ENCODE measurements at regions not wholly inside any gene's neighbourhood (a gene's known extent, or its start where the extent isn't known, plus 50 kb on each side); places are given as distances from the start of the nearest gene placed in this dataset.
"Not testable (repeated sequence)": the region's sequence is repeated elsewhere in the genome, so short reads cannot be mapped to it uniquely, and the experiment has no call there.

DNA sequence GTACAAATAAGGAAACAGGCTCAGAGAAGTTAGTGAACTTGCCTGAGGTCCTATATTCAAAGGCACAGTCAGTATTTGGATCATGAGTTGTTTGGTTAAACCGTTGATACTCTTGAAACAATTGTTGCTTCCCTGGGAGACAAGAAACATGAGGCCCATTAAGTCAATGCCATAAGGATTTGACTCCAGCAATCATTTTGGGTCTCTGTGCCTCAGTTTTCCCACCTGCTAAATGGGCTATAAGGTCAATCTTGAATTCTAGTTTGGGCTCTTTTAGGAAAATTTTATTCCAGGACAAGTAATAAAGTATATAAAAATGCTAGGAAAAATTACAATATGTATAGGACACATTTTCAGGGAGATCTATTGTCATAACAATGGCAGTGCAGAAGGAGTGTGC, 202.1 kb downstream of the TMEM26 start:
- no peak overlapping the region for H3K27ac Mint-ChIP-seq
- DNase-seq (ENCODE audit: low spot score in 2 of 2) = no peak
- peaks cover 0 to 9% of the 10 kb centered on the region in 2 donors for H3K36me3 Mint-ChIP-seq
- no peak for ATAC-seq
- H3K9me3 Mint-ChIP-seq = peaks cover 11 to 12% of the 10 kb centered on the region in 2 donors

DNA sequence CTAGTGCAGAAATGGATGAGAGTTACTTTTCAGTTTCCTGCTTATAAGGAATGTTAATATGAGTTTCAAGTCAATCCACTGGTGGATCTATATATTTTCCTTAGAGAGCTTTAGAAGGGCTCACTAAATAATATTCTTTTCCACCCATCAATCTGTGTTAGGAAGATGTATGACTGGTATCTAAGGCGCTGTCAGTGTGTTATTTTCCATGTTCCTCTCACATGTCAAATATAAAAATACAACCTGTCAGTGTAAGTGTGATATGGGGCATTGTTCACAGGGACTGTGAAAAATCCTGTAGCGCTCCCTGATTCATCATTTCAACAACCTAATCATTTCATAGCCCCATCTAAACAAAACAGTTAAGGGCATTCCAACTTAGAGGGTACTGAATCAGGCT, 203.1 kb downstream of the TMEM26 start:
- peaks cover 0 to 3% of the 10 kb centered on the region in 2 donors for H3K36me3 Mint-ChIP-seq
- DNase-seq (ENCODE audit: low spot score in 2 of 2) (no peak), ATAC-seq (no peak)
- H3K27ac Mint-ChIP-seq = no peak overlapping the region
- H3K9me3 Mint-ChIP-seq = peaks cover 6 to 8% of the 10 kb centered on the region in 2 donors

DNA sequence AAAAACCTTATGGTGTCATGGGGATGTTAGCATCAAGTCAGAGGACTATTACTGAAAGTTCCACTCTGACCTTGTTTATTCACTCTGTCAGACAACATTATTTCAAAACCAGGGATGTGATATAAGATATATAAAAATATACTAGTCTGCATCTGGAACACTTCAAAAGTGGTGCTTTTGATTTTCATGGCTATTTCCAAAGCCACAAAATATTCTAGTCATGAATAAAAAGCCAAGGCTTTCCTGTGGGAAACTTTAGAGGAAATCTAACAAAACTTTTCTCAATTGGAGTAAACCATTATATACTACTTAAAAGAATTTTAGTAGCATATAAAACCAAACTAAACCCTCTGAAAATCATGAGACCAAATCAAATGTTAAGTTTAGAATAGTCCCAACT, 205.2 kb downstream of the TMEM26 start:
- ATAC-seq = no peak
- Mint-ChIP-seq H3K36me3 (no peaks in the 10 kb centered on the region), H3K27ac (no peak overlapping the region), H3K9me3 (no peaks in the 10 kb centered on the region)
- DNase-seq (ENCODE audit: low spot score in 2 of 2) = no peak

DNA sequence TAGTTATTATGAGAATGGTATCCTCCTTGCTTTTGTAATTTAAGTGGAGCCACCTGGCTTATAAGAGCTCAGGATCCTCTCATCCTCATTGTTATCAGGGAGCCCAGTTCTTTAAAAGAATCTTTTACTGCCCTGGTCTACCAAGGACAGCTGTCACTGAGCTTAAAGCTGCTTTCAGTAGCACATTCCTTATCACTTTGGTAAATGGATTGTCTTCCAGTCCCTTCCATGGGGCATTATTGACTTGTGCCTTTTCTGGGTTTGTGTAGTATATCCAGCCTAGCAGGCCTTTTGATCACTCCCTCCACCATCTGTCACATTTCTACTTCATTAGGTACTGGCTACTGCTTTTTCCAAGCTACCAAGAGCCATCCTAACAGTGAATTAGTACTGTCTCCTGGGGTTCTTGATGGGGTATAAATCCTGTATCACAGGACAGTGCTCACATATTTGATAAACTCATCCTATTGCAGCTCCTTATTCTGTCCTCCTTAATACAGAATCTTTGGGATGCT, 208.9 kb downstream of the TMEM26 start:
- H3K27ac Mint-ChIP-seq = no peak overlapping the region
- ATAC-seq (no peak), DNase-seq (ENCODE audit: low spot score in 2 of 2) (no peak)
- no peaks in the 10 kb centered on the region for H3K9me3 Mint-ChIP-seq
- H3K36me3 Mint-ChIP-seq = no peaks in the 10 kb centered on the region

DNA sequence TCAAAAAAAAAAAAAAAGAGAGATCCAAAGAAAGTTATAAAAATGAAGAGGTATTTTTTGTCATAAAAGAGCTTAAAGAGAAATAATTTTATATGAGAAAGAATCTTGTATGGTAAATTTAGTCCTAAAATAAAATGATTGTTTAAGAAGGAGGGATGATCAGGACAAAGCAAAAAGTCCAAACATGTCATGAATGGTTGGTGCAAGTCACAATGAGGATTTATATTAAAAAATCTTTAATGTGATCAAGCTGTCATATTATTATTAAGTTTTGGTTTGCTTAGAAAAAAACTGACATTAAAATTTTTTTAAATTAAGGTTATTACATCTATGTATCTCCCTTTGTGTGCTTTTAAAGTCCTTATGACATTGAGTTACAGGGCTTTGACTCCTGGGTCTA, 220.4 kb downstream of the TMEM26 start:
- ATAC-seq (no peak), DNase-seq (ENCODE audit: low spot score in 2 of 2) (no peak)
- H3K27ac Mint-ChIP-seq = no peak overlapping the region
- H3K36me3 Mint-ChIP-seq = peaks cover 0 to 7% of the 10 kb centered on the region in 2 donors
- peaks cover 0 to 5% of the 10 kb centered on the region in 2 donors for H3K9me3 Mint-ChIP-seq

DNA sequence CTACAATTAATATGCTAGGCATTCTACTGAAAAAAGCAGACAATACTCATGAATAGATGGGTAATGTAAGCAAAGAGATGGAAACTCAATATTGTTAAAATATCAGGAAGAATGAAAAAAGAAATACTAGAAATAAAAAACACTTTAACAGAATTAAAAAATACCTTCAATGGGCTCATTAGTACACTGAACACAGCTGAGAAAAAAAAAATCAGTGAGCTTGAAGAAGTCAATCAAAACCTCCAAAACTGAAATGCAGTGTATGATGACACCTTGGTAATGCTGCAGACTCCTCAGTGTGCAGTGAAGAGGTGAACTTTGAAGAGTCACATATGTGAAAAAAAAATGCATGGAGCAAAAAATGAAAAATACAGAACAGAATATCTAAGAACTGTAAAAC, 227.2 kb downstream of the TMEM26 start:
- Mint-ChIP-seq H3K36me3 (peaks cover 5 to 7% of the 10 kb centered on the region in 2 donors), H3K27ac (no peak overlapping the region), H3K9me3 (peaks cover 14 to 21% of the 10 kb centered on the region in 2 donors)
- no peak for DNase-seq (ENCODE audit: low spot score in 2 of 2)
- ATAC-seq = no peak

DNA sequence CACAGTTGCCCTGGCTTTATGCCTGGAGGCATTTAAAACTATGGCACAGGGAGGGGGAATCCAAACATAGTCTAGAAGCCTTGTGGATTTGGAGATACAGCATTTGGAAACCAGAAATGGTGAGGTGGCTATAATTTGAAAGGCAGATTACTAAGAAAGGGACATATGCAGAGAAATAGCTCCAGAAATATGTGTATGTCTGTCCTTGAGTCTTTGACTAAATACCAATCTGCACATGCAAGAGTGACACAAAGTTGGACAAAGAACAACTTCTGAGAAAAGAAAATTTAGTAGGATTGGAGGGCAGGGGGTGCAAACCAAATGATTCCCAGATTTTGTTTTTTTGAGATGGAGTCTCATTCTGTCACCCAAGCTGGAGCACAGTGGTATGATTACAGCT, 229.6 kb downstream of the TMEM26 start:
- Mint-ChIP-seq H3K9me3 (peaks cover 14 to 21% of the 10 kb centered on the region in 2 donors), H3K36me3 (peaks cover 4 to 5% of the 10 kb centered on the region in 2 donors), H3K27ac (no peak overlapping the region)
- DNase-seq (ENCODE audit: low spot score in 2 of 2) = no peak
- no peak for ATAC-seq

DNA sequence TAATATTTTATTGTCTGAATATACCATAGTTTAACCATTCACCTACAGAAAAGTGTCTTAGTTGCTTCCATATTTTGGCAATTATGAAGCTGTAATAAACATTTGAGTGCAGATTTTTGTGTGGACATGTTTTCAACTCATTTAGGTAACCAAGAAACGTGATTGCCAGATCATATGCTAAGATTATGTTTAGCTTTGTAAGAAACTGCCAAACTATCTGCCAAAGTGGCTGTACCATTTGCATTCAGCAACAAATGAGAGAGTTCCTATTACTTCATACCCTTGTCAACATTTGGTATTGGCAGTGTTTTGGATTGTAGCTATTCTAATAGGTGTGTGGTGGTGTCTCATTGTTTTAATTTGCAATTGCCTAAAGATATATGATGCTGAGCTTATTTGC, 233.5 kb downstream of the TMEM26 start:
- Mint-ChIP-seq H3K9me3 (peaks cover 4 to 5% of the 10 kb centered on the region in 2 donors), H3K36me3 (no peaks in the 10 kb centered on the region), H3K27ac (no peak overlapping the region)
- no peak for ATAC-seq
- DNase-seq (ENCODE audit: low spot score in 2 of 2) = no peak

DNA sequence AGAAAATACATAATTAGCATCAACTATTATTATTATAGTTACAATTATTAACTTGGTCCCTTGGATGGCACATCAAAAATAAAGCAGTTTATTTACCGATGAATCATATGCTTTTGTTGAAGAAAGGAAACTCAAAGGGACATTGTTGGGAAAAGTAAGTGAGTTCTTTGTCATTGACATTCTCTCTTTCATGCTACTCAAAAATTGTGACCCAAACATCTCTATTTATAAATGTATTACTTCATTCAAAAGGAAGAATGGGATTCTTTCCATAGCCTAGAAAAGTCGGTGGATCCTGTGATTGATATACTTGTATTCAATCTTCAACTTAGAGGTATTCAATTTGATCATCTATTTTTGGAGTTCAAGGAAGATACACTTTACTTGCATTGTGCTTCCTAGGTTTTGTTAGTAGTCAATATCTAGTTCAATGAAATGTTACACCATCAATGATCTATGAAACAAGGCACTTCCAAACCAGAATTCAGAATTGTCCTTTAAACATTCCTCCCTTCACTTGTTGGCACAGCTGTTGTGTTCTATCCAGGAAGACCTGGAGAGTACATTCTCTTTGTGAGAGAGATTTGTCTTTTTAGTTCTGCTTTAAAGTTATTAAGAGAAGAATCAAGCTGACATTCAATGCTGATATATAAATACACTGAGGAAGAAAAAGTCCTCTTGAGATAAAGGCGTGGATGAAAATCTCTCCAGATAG, 235.2 kb downstream of the TMEM26 start:
- ATAC-seq (no peak), DNase-seq (ENCODE audit: low spot score in 2 of 2) (no peak)
- no peak overlapping the region for H3K27ac Mint-ChIP-seq
- no peaks in the 10 kb centered on the region for H3K36me3 Mint-ChIP-seq
- H3K9me3 Mint-ChIP-seq = no peaks in the 10 kb centered on the region

DNA sequence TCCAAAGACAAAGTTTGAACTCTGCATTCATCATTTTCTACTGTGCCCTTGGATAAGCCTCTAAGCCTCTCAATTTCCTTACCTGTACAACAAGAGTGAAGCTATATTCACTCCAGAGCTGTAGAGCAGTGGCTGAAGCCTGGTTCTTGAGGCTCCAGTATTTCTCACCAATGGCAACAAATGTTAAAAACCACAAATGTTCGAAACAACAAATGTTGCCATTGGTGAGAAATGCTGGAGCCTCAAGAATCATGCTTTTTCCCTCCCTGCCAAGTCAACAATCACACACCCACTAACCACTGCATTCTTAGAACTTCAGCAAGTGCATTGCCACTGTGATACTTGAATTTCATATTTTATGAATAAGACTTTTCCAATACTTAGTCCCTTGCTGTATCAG, 237.9 kb downstream of the TMEM26 start:
- DNase-seq (ENCODE audit: low spot score in 2 of 2) (no peak), ATAC-seq (no peak)
- Mint-ChIP-seq H3K36me3 (no peaks in the 10 kb centered on the region), H3K27ac (no peak overlapping the region), H3K9me3 (no peaks in the 10 kb centered on the region)

DNA sequence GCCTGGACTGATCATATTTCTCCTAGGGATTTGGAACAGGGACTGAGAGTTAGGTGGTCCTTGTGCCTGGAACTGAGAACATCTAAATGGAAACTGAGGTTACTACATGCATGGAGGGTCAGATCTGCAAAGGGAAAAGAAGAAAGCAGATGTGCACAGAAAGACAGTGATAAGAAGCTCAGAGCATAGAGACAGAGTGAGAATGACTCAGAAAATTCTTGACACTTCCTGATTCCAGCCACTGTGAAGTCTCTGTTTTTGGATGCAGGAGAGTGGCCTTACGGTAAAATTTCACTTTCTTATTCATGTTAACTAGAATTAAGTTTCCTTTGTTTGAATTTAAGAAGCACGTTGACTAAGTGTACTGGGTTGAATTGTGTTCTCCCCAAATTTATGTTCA, 241.7 kb downstream of the TMEM26 start:
- Mint-ChIP-seq H3K36me3 (no peaks in the 10 kb centered on the region), H3K27ac (no peak overlapping the region), H3K9me3 (no peaks in the 10 kb centered on the region)
- DNase-seq (ENCODE audit: low spot score in 2 of 2) = no peak
- no peak for ATAC-seq

DNA sequence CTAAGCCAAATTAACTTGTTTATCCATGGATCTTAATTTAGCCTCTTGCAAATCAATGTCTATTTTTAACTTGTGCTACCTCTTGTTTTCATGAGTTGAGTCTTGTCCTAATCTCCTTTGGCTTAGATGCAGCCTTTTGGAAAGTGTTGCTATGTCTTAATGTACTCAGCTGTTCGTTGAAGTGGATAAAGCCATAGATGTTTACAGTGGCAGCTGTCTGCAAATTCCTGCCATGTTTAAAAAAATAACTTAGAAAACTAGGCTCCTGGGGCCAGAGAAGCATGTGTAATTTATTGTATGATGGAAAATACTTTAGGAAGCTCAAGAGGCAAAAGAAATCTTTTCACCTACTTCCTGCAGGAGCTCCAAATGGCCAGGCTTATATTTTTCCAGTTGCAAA, 253.1 kb upstream of the RHOBTB1 start:
- no peak for DNase-seq (ENCODE audit: low spot score in 2 of 2)
- Mint-ChIP-seq H3K9me3 (peaks cover 9% of the 10 kb centered on the region in 2 donors), H3K27ac (no peak overlapping the region), H3K36me3 (peaks cover 0 to 9% of the 10 kb centered on the region in 2 donors)
- ATAC-seq = no peak

DNA sequence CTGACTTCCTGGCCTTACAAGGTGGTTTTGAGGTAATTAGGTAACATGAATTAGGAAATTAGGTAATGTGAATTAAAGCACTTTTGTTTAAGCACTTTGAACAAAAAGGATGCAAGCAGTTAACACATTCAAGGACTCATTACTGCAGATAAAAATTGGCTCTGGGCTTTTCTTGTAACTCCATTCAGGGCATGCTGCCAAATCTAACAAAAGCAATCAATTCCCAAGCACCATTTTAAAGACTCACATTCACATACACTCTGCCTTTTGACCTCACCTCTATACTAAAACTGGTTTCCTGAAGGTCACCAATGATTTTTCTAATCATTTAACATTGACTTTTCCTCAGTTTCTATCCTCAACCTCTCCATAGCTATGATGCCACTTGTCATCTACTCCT, 251.2 kb upstream of the RHOBTB1 start:
- DNase-seq (ENCODE audit: low spot score in 2 of 2) (no peak), ATAC-seq (no peak)
- Mint-ChIP-seq H3K9me3 (peaks cover 9% of the 10 kb centered on the region in 2 donors), H3K27ac (no peak overlapping the region), H3K36me3 (peaks cover 0 to 9% of the 10 kb centered on the region in 2 donors)

DNA sequence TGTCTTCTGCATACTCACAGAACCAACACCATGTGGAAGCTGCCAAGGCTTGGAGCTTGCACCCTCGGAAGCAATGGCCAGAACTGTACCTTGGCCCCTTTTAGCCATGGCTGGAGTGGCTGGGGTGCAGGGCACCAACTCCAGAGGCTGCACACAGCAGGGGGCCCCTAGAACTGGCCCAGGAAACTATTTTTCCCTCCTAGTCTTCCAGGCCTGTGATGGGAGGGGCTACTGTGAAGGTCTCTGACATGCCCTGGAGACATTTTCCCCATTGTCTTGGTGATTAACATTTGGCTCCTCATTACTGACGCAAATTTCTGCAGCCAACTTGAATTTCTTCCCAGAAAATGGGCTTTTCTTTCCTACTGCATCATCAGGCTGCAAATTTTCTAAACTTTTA, 248.6 kb upstream of the RHOBTB1 start:
- not testable (repeated sequence) for H3K36me3 Mint-ChIP-seq; DNase-seq (ENCODE audit: low spot score in 2 of 2); ATAC-seq; H3K9me3 Mint-ChIP-seq; H3K27ac Mint-ChIP-seq

DNA sequence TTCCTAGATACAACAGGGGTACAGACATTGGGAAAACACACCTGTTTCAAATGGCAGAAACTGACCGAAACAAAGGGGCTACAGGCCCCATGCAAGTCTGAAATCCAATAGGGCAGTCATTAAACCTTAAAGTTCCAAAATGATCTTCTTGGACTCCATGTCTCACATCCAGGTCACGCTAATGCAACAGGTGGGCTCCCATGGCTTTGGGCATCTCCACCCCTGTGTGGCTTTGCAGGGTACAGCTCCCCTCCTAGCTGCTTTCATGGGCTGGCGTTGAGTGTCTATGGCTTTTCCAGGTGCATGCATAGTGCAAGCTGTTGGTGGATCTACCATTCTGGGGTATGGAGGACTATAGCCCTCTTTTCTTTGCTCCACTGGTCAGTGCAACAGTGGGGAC, 248.1 kb upstream of the RHOBTB1 start:
- no peak for ATAC-seq
- peaks cover 9% of the 10 kb centered on the region in 2 donors for H3K9me3 Mint-ChIP-seq
- DNase-seq (ENCODE audit: low spot score in 2 of 2) = no peak
- H3K36me3 Mint-ChIP-seq = peaks cover 0 to 9% of the 10 kb centered on the region in 2 donors
- H3K27ac Mint-ChIP-seq = no peak overlapping the region

DNA sequence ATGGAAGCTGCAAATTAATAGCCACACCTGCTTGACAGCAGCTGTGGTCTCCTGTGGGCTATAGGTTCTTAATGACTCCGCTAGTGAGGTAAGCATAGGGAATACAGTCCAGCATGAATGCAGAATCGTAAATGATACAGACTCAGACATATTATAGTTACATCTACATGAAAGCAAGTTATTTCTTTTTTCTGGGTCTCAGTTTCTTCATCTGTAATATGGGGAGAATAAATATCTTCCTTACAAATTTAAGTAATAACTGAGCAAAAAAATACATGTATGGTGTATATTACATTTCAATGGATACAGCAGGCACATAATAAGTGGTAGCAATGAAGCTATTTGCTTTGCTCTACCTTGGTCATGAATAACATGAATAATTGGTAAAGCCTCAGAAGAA, 245.9 kb upstream of the RHOBTB1 start:
- ATAC-seq = no peak
- Mint-ChIP-seq H3K27ac (no peak overlapping the region), H3K36me3 (peaks cover 0 to 9% of the 10 kb centered on the region in 2 donors)

DNA sequence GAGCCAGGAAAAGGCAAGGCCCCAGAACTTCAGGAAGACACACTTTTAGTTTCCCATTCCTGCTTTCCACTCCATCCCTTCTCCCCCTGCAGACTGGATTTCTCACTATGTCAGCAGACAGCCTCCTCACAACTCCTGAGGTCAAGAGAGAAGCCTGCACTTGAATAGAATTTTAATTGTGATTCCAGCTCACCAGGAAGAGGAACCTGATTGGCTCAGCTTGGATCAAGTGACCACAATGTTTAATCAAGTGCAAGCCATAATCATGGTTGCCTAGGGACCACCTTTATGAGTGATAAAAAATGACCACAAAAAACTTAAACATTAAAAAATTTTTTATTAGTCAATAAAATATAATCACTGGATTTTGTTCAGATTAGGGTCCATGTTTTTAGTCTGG, 244.7 kb upstream of the RHOBTB1 start:
- DNase-seq (ENCODE audit: low spot score in 2 of 2) (no peak), ATAC-seq (no peak)
- Mint-ChIP-seq H3K27ac (no peak overlapping the region), H3K9me3 (peaks cover 9% of the 10 kb centered on the region in 2 donors), H3K36me3 (peaks cover 0 to 9% of the 10 kb centered on the region in 2 donors)

More for the DNA sequence above, 245.9 kb upstream of the RHOBTB1 start:
- peaks cover 9% of the 10 kb centered on the region in 2 donors for H3K9me3 Mint-ChIP-seq
- no peak for DNase-seq (ENCODE audit: low spot score in 2 of 2)

DNA sequence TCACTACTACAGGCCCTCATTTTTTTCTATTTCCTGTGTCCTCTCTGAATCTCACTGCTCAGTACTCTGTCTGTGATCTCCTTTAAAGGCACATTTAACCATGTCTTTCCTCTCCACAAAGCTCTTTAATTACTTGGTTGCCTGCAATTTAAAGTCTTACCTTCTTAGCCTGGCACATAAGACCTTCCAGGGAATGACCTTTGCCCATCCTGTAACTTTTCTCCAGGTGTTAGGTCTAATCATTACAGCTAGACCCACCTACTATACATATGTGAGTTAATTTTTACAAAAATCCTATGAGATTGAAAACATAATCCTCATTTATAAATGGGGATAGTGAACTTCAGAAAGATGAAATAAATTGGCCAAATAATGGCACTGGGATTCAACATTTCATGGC, 244.1 kb upstream of the RHOBTB1 start:
- Mint-ChIP-seq H3K36me3 (peaks cover 0 to 4% of the 10 kb centered on the region in 2 donors), H3K27ac (no peak overlapping the region), H3K9me3 (peaks cover 4% of the 10 kb centered on the region in 2 donors)
- ATAC-seq = no peak
- DNase-seq (ENCODE audit: low spot score in 2 of 2) = no peak
